ENCODE measurements at regions not wholly inside any gene's neighbourhood (a gene's known extent, or its start where the extent isn't known, plus 50 kb on each side); places are given as distances from the start of the nearest gene placed in this dataset.

DNA sequence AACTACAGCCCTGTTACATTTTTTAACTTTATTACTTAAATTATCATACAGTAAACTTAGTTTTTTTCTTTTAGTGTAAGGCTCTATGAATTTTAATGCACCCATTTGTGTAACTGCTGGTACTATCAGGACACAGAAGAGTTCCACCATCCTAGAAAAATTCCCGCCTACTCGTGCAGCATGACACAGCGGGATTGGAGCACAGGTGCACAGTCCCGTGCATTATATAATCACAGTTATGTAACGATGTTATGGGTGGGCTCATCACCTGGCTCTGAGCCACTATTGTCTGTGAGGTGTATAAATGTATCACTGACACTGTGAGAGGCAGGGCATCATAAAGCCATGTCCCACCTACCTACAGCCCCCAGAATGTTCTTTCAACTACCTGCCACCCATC is 80.7 kb downstream of the DRD1 start:
- Histone ChIP-seq H3K9me3 (ENCODE audit: control insufficient read depth, insufficient read depth, low read length) (no peaks in the 10 kb centered on the region), H3K36me3 (ENCODE audit: insufficient read depth, low read length) (no peaks in the 10 kb centered on the region), H3K9ac (ENCODE audit: low read depth, low read length) (no peak overlapping the region), H3K4me1 (ENCODE audit: insufficient read depth, low read length) (no peaks in the 10 kb centered on the region)

DNA sequence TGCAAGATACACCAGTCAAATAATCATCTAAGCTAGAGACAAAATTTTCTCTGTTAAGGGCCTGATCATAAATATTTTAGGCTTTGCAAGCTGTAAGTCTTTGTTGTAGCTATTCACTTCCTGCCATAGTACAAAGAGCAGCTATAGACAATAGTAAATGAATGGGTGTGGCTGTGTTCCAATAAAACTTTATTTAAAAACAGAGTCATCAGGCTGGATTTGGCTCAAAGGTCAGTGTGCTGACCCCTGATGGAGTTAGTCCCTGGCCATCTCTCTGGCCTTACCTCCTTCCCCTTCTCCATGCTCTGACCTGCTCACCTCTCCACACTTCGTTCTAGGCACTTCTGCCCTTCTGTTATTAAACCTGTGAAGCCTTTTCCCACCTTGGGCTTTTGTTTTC is 86.0 kb downstream of the DRD1 start:
- no peak overlapping the region for H3K9ac ChIP-seq (ENCODE audit: low read depth, low read length)
- H3K4me1 ChIP-seq (ENCODE audit: insufficient read depth, low read length) = no peaks in the 10 kb centered on the region
- H3K36me3 ChIP-seq (ENCODE audit: insufficient read depth, low read length) = no peaks in the 10 kb centered on the region
- H3K9me3 ChIP-seq (ENCODE audit: control insufficient read depth, insufficient read depth, low read length) = no peaks in the 10 kb centered on the region

DNA sequence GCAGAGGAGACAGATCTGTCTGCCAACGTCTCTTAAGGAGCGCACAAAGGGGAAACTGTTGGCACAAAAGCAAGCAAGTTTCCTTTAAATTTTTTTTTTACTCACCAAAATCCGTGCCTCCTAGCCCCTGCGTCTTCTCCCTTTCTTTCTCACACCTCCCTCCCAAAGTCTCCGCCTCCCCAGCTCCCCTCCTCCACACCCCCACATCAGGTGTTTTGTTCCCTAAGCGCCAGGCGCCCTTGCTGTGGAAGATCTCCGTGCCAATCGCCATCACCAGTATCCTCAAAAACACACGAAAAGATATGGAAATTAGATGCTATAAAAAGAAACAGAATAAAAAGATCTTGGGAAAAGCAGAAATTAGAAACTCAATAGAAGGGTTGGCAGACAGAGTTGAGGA is 87.6 kb downstream of the DRD1 start:
- no peaks in the 10 kb centered on the region for H3K4me1 ChIP-seq (ENCODE audit: insufficient read depth, low read length)
- H3K9me3 ChIP-seq (ENCODE audit: control insufficient read depth, insufficient read depth, low read length) = no peaks in the 10 kb centered on the region

DNA sequence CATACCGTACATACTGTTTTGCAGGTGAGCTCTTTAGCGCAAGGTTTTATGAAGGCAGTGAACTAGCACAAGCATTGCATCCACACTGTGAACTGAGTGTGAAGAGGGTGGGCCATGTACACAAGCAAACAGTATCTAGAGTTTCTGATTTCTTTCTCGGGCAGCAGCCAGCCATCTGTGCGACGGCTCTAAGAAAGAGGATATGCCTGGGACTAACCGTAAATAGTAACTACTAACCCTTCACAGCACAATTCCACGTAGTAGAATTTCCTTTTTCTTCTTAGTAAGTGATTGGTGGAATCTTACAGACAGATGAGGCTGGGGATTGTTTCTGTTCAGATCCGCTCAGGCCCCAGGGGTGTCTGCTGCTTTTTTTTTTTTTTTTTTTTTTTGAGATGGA is 89.0 kb downstream of the DRD1 start:
- H3K9me3 ChIP-seq (ENCODE audit: control insufficient read depth, insufficient read depth, low read length) = no peaks in the 10 kb centered on the region
- no peaks in the 10 kb centered on the region for H3K4me1 ChIP-seq (ENCODE audit: insufficient read depth, low read length)
- no peaks in the 10 kb centered on the region for H3K36me3 ChIP-seq (ENCODE audit: insufficient read depth, low read length)
- H3K9ac ChIP-seq (ENCODE audit: low read depth, low read length) = no peak overlapping the region

More for the DNA sequence above, 87.6 kb downstream of the DRD1 start:
- H3K9ac ChIP-seq (ENCODE audit: low read depth, low read length) = no peak overlapping the region
- H3K36me3 ChIP-seq (ENCODE audit: insufficient read depth, low read length) = no peaks in the 10 kb centered on the region

- Histone ChIP-seq H3K4me1 (ENCODE audit: insufficient read depth, low read length) (no peaks in the 10 kb centered on the region), H3K36me3 (ENCODE audit: insufficient read depth, low read length) (no peaks in the 10 kb centered on the region), H3K9me3 (ENCODE audit: control insufficient read depth, insufficient read depth, low read length) (no peaks in the 10 kb centered on the region), H3K9ac (ENCODE audit: low read depth, low read length) (no peak overlapping the region)
These were observed 90.1 kb downstream of the DRD1 start for GRCh38 chr5:175353926-175354325.

GRCh38 chr5:175351897-175352590 is 91.9 kb downstream of the DRD1 start:
- no peak overlapping the region for H3K9ac ChIP-seq (ENCODE audit: low read depth, low read length)
- H3K36me3 ChIP-seq (ENCODE audit: insufficient read depth, low read length) = no peaks in the 10 kb centered on the region
- no peaks in the 10 kb centered on the region for H3K9me3 ChIP-seq (ENCODE audit: control insufficient read depth, insufficient read depth, low read length)
- peaks cover 4% of the 10 kb centered on the region; the same call in 1 of the 2 replicates for H3K4me1 ChIP-seq (ENCODE audit: insufficient read depth, low read length)

DNA sequence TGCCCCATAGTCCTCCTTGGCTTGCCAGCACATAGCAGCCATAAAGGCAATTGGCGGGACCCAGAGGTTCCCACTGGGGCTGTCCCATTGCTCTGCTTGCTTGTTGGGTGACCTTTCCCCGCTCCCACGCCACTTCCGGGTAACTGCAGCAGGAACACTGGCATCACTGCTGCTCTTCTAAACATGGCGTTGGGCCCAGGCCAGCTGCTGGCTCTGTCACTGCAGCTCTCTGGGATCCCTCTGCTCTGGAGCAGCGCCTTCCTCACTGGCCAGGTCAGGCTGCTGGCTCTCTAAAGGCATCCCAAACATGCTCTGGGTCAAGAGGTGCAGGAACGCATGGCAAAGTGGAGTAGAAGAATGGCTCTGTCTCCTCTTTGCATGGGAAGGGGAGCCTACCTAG is 92.9 kb downstream of the DRD1 start:
- peaks cover 6% of the 10 kb centered on the region; the same call in 1 of the 2 replicates for H3K4me1 ChIP-seq (ENCODE audit: insufficient read depth, low read length)
- H3K9ac ChIP-seq (ENCODE audit: low read depth, low read length) = no peak overlapping the region
- H3K9me3 ChIP-seq (ENCODE audit: control insufficient read depth, insufficient read depth, low read length) = no peaks in the 10 kb centered on the region
- no peaks in the 10 kb centered on the region for H3K36me3 ChIP-seq (ENCODE audit: insufficient read depth, low read length)

DNA sequence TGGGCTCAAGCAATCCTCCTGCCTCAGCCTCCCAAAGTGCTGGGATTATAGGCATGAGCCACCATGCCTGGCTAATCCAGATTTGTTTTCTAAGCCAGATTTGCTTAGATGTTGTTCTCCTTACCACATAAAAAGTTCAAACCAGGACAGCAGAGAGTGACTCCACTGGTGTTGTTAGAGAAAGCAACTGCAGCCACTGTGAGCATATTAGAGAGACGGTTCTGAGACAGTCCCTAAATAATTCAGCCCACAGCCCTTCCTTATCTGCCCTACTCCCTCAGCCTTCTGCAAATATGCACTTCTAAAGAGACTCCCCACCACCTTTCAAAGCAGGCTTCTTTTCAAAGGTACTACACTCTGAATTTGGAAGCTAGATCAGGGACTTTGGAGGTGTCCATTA is 96.1 kb downstream of the DRD1 start:
- peaks cover 6% of the 10 kb centered on the region; the same call in 1 of the 2 replicates for H3K4me1 ChIP-seq (ENCODE audit: insufficient read depth, low read length)
- H3K36me3 ChIP-seq (ENCODE audit: insufficient read depth, low read length) = no peaks in the 10 kb centered on the region
- no peaks in the 10 kb centered on the region for H3K9me3 ChIP-seq (ENCODE audit: control insufficient read depth, insufficient read depth, low read length)
- H3K9ac ChIP-seq (ENCODE audit: low read depth, low read length) = no peak overlapping the region

DNA sequence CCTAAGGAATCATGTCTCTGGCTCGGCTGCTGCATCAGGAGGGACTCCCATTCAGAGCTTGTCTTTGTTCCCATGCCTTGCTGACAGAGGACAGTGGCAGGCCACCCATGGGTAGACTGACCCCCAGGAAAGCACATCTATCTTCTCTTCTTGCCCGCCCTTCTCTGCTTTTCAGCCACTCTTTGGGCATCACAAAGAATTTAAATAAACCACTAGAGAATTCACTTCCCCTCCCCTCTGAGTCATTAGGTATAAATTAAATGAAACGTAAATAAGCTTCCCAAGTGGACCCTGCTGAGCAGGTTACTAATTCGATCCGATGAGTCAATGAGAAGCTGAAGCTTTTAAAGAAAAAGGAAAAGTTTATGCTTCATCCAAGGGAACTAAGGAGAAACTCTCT is 97.0 kb downstream of the DRD1 start:
- Histone ChIP-seq H3K9ac (ENCODE audit: low read depth, low read length) (no peak overlapping the region), H3K36me3 (ENCODE audit: insufficient read depth, low read length) (no peaks in the 10 kb centered on the region), H3K4me1 (ENCODE audit: insufficient read depth, low read length) (peaks cover 6% of the 10 kb centered on the region; the same call in 1 of the 2 replicates)

GRCh38 chr5:175344331-175345195 is 99.4 kb downstream of the DRD1 start:
- H3K4me1 ChIP-seq (ENCODE audit: insufficient read depth, low read length) = peaks cover 6% of the 10 kb centered on the region; the same call in 1 of the 2 replicates
- no peak overlapping the region for H3K9ac ChIP-seq (ENCODE audit: low read depth, low read length)

More for the DNA sequence above, 97.0 kb downstream of the DRD1 start:
- H3K9me3 ChIP-seq (ENCODE audit: control insufficient read depth, insufficient read depth, low read length) = no peaks in the 10 kb centered on the region

GRCh38 chr5:175343308-175343707 is 100.7 kb downstream of the DRD1 start:
- no peaks in the 10 kb centered on the region for H3K36me3 ChIP-seq (ENCODE audit: insufficient read depth, low read length)
- no peaks in the 10 kb centered on the region for H3K9me3 ChIP-seq (ENCODE audit: control insufficient read depth, insufficient read depth, low read length)
- H3K4me1 ChIP-seq (ENCODE audit: insufficient read depth, low read length) = peaks cover 6% of the 10 kb centered on the region; the same call in 1 of the 2 replicates
- no peak overlapping the region for H3K9ac ChIP-seq (ENCODE audit: low read depth, low read length)

More at GRCh38 chr5:175344331-175345195, 99.4 kb downstream of the DRD1 start:
- no peaks in the 10 kb centered on the region for H3K9me3 ChIP-seq (ENCODE audit: control insufficient read depth, insufficient read depth, low read length)
- H3K36me3 ChIP-seq (ENCODE audit: insufficient read depth, low read length) = no peaks in the 10 kb centered on the region

GRCh38 chr5:175340180-175340579 is 103.8 kb downstream of the DRD1 start:
- Histone ChIP-seq H3K9ac (ENCODE audit: low read depth, low read length) (no peak overlapping the region), H3K9me3 (ENCODE audit: control insufficient read depth, insufficient read depth, low read length) (no peaks in the 10 kb centered on the region), H3K4me1 (ENCODE audit: insufficient read depth, low read length) (no peaks in the 10 kb centered on the region), H3K36me3 (ENCODE audit: insufficient read depth, low read length) (no peaks in the 10 kb centered on the region)

DNA sequence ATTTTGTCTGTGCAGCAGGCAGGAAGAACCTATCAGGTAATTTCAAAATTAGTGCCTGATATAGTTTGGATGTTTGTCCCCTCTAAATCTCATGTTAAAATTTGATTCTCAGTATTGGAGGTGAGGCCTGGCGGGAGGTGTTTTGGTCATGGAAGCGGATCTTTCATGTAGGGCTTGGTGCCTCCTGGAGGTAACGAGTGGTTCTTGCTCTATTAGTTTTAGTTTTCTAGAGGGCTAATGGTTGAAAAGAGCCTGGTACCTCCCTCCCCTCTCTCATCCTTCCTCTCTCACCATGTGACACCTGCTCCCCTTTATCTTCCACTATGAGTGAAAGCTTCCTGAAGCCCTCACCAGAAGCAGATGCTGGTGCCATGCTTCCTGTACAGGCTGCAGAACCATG is 106.3 kb downstream of the DRD1 start:
- H3K9me3 ChIP-seq (ENCODE audit: control insufficient read depth, insufficient read depth, low read length) = no peaks in the 10 kb centered on the region
- no peak overlapping the region for H3K9ac ChIP-seq (ENCODE audit: low read depth, low read length)
- H3K36me3 ChIP-seq (ENCODE audit: insufficient read depth, low read length) = no peaks in the 10 kb centered on the region
- no peaks in the 10 kb centered on the region for H3K4me1 ChIP-seq (ENCODE audit: insufficient read depth, low read length)

GRCh38 chr5:175336781-175337180 is 107.2 kb downstream of the DRD1 start:
- H3K4me1 ChIP-seq (ENCODE audit: insufficient read depth, low read length) = no peaks in the 10 kb centered on the region
- H3K36me3 ChIP-seq (ENCODE audit: insufficient read depth, low read length) = no peaks in the 10 kb centered on the region
- H3K9ac ChIP-seq (ENCODE audit: low read depth, low read length) = no peak overlapping the region
- no peaks in the 10 kb centered on the region for H3K9me3 ChIP-seq (ENCODE audit: control insufficient read depth, insufficient read depth, low read length)

DNA sequence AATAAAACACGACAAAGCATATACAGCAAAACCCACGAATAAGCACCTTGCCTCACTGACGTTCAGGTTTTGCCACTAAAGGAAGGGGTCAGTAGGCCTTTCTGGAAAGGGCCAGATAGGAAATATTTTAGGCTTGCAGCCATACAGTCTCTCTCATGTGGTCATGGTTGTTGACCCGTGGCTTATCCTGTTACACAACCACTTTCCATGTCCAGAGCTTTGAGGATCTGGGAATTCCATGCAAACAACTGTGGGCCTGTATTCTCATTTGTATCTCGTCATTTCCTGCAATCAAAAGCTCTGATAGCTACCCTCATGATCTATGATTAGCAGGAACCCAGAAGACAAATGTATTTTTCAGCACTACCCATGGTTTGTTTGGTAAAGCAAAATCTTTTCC is 108.3 kb downstream of the DRD1 start:
- H3K4me1 ChIP-seq (ENCODE audit: insufficient read depth, low read length) = no peaks in the 10 kb centered on the region
- H3K9ac ChIP-seq (ENCODE audit: low read depth, low read length) = no peak overlapping the region
- no peaks in the 10 kb centered on the region for H3K36me3 ChIP-seq (ENCODE audit: insufficient read depth, low read length)
- no peaks in the 10 kb centered on the region for H3K9me3 ChIP-seq (ENCODE audit: control insufficient read depth, insufficient read depth, low read length)

Measured in ES-I3 (cell line).